ENCODE measurements at regions not wholly inside any gene's neighbourhood (a gene's known extent, or its start where the extent isn't known, plus 50 kb on each side); places are given as distances from the start of the nearest gene placed in this dataset.
"Not testable (repeated sequence)": the region's sequence is repeated elsewhere in the genome, so short reads cannot be mapped to it uniquely, and the experiment has no call there.

DNA sequence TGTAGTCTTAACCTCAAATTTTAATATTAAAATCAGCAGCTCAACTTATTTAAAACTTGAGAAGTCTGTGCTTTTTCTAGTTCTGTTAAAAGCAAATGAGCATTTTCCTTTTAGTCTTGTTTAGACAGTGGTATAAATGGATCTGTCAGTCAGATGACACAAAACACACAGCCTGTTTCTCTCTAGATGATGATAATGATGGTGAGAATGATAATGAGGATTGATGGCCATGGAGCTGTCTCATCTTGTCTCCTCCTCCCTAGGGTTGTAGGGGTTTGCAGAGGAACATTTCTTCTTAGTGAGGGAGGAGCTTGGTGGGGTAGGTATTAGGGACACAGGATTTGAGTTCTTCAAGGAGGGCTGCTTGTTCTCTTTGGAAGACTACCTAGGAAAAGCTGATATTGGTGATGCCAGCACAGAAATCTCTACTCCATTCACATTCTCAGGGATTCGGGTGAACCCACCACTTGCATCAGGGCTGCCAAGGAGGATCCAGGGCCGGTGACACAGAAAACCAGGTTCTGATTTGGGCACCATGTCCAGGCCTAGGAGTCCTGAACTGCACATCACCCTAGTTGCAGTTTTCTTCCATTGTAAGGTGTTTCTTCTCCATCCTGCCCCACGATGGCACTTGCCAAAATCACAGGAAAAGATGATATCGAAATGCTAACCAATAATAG lies 147.6 kb downstream of the RHOU start:
- Histone ChIP-seq H3K36me3 (ENCODE audit: control insufficient read depth, insufficient read depth, low read length) (no peaks in the 10 kb centered on the region), H3K4me1 (ENCODE audit: control insufficient read depth, insufficient read depth, low read length) (no peaks in the 10 kb centered on the region), H3K9me3 (ENCODE audit: control insufficient read depth, low read depth, low read length) (peaks cover 4% of the 10 kb centered on the region), H3K27ac (ENCODE audit: low read length) (no peak overlapping the region), H3K27me3 (ENCODE audit: control insufficient read depth, insufficient read depth, low read length) (no peaks in the 10 kb centered on the region), H3K4me3 (ENCODE audit: low read length) (no peak overlapping the region)
- WGBS (ENCODE audit: insufficient coverage, low lambda C conversion rate): no CpG with 5 or more reads among the region's 4 CpGs
- no peak for DNase-seq

DNA sequence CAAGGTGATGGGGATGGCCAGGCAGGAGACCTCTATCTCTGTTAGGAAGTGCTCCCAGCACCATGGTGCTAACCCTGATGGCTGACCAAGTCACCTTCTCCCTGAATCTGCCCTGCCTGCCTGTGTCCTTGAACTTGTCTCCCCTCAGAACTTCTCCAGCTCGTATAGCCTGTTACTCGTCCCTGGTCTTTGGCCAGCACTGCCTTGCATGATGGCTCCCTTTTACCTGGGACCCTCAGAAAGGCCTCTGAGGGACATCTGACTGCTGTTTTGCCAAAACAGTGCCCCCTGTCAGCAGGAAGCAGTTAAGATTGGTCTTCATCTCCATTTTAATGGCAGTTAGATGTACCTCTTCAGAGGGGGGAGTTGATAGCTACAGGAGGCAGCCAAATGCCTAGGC lies 148.3 kb downstream of the RHOU start:
- no peak for DNase-seq
- Histone ChIP-seq H3K4me1 (ENCODE audit: control insufficient read depth, insufficient read depth, low read length) (no peaks in the 10 kb centered on the region), H3K27me3 (ENCODE audit: control insufficient read depth, insufficient read depth, low read length) (no peaks in the 10 kb centered on the region), H3K9me3 (ENCODE audit: control insufficient read depth, low read depth, low read length) (peaks cover 4% of the 10 kb centered on the region), H3K36me3 (ENCODE audit: control insufficient read depth, insufficient read depth, low read length) (no peaks in the 10 kb centered on the region), H3K27ac (ENCODE audit: low read length) (no peak overlapping the region), H3K4me3 (ENCODE audit: low read length) (no peak overlapping the region)
- WGBS (ENCODE audit: insufficient coverage, low lambda C conversion rate): no CpG with 5 or more reads among the region's 2 CpGs

DNA sequence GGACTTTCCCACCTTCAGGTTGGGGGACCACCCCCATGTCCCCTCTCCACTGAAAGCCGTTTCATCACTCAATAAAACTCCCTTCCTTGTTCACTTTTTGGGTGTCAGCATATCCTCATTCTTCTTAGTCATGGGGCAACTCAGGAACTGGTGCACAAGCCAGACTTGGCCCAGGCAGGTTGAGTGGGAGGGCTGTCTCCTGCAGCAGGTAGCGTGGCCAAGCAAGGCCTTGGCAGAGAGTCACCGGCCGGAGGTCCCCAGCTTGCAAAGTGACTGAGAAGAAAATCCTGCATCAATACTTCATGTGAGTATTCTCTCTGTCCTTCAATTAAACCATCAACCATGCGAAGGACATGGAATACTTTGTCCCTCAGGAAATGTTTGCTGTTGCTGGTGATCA lies 148.9 kb downstream of the RHOU start:
- WGBS (ENCODE audit: insufficient coverage, low lambda C conversion rate): no CpG with 5 or more reads among the region's 5 CpGs
- no peak overlapping the region for H3K27ac ChIP-seq (ENCODE audit: low read length)
- no peaks in the 10 kb centered on the region for H3K27me3 ChIP-seq (ENCODE audit: control insufficient read depth, insufficient read depth, low read length)
- DNase-seq: no peak
- no peak overlapping the region for H3K4me3 ChIP-seq (ENCODE audit: low read length)
- H3K9me3 ChIP-seq (ENCODE audit: control insufficient read depth, low read depth, low read length): peaks cover 4% of the 10 kb centered on the region
- no peaks in the 10 kb centered on the region for H3K4me1 ChIP-seq (ENCODE audit: control insufficient read depth, insufficient read depth, low read length)
- no peaks in the 10 kb centered on the region for H3K36me3 ChIP-seq (ENCODE audit: control insufficient read depth, insufficient read depth, low read length)

DNA sequence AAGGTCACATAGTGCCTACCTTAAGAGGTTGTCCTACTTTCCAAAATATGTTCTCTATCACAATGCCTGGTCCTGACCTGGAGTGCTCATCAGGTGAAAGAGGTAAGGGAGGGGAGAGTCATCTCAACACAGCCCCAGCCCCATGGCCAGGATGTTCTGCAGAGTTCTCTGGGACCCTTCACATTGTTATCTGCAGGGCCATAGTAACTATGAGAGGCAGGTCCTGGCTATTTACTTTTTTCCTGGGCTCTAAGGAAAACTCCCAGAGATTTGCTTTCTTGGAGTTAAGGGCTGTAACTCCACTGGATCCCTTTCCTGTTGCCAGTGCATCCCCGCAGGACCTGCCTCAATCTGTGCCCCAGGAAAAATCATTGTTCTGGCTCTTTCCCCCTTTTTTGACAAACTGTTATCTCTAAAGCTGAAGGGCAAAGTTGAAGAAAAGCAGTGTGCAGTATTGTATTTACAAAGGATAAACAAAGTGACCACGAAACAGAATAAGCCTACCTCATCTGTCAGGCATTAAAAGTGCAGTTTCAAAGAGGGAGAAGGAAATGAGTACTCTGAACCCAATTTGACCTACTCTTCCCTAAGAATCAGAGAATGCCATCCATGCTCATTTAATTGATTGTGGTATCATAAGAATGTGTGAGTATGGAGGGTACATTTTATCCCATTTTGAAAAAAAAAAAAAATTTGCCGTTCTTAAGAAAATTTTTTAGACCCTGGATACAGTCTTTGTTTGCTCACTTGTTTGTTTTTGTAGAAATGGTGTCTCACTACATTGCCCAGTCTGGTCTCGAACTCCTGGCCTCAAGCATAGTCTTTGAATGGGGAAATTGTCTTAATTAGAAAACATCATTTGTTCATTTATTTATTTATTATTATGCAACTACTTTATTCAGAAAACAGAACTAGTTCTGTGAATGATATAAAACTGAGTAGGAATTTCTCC lies 149.6 kb downstream of the RHOU start:
- Histone ChIP-seq H3K27me3 (ENCODE audit: control insufficient read depth, insufficient read depth, low read length) (no peaks in the 10 kb centered on the region), H3K9me3 (ENCODE audit: control insufficient read depth, low read depth, low read length) (peaks cover 4% of the 10 kb centered on the region), H3K36me3 (ENCODE audit: control insufficient read depth, insufficient read depth, low read length) (no peaks in the 10 kb centered on the region), H3K4me1 (ENCODE audit: control insufficient read depth, insufficient read depth, low read length) (no peaks in the 10 kb centered on the region), H3K27ac (ENCODE audit: low read length) (no peak overlapping the region), H3K4me3 (ENCODE audit: low read length) (no peak overlapping the region)
- 33% methylated on average over 2 of the region's 4 CpGs for WGBS (ENCODE audit: insufficient coverage, low lambda C conversion rate)
- DNase-seq: no peak

DNA sequence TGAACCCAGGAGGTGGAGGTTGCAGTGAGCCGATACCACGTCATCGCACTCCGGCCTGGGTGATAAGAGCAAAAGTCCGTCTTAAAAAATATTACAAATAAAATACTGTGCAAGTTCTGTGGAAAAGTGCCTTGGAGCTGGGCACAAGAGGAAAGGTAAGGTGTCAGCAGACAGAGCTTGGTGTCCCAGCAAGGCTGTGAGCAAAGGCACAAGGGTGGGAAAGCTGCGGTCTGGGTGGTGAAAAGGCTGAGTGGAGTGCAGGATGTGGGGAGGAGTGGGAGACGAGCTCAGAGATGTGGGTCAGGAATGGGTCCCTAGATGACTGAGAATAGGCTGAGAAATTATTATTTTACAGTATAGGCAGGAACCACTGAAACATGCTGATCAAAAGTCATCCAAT lies 150.6 kb downstream of the RHOU start:
- no peak for DNase-seq
- H3K4me1 ChIP-seq (ENCODE audit: control insufficient read depth, insufficient read depth, low read length): no peaks in the 10 kb centered on the region
- H3K27me3 ChIP-seq (ENCODE audit: control insufficient read depth, insufficient read depth, low read length): no peaks in the 10 kb centered on the region
- no peaks in the 10 kb centered on the region for H3K36me3 ChIP-seq (ENCODE audit: control insufficient read depth, insufficient read depth, low read length)
- H3K4me3 ChIP-seq (ENCODE audit: low read length): no peak overlapping the region
- peaks cover 4% of the 10 kb centered on the region for H3K9me3 ChIP-seq (ENCODE audit: control insufficient read depth, low read depth, low read length)
- H3K27ac ChIP-seq (ENCODE audit: low read length): no peak overlapping the region
- no CpG with 5 or more reads among the region's 7 CpGs for WGBS (ENCODE audit: insufficient coverage, low lambda C conversion rate)

DNA sequence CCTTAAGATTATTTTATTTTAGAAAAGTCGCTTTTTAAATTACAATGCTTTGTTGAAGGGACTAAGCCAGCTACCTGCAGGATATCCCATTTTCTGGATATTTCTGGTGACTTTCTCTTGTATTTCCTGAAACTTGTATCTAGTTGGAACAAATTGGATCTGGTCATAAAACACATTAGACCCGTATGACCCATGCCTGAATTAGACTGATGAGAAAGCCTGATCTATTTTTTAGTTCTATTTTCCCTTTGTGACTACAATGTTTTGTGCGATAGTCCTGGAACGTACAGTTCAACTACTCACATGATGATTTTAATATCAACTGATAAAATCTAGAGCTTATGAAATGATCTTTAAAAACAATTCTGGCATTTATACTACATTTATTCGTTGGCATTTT lies 151.8 kb downstream of the RHOU start:
- DNase-seq: no peak
- Histone ChIP-seq H3K27ac (ENCODE audit: low read length) (no peak overlapping the region), H3K27me3 (ENCODE audit: control insufficient read depth, insufficient read depth, low read length) (no peaks in the 10 kb centered on the region), H3K9me3 (ENCODE audit: control insufficient read depth, low read depth, low read length) (peaks cover 4% of the 10 kb centered on the region), H3K4me3 (ENCODE audit: low read length) (no peak overlapping the region), H3K36me3 (ENCODE audit: control insufficient read depth, insufficient read depth, low read length) (no peaks in the 10 kb centered on the region), H3K4me1 (ENCODE audit: control insufficient read depth, insufficient read depth, low read length) (no peaks in the 10 kb centered on the region)
- 93% methylated on average over 5 of the region's 5 CpGs for WGBS (ENCODE audit: insufficient coverage, low lambda C conversion rate)

DNA sequence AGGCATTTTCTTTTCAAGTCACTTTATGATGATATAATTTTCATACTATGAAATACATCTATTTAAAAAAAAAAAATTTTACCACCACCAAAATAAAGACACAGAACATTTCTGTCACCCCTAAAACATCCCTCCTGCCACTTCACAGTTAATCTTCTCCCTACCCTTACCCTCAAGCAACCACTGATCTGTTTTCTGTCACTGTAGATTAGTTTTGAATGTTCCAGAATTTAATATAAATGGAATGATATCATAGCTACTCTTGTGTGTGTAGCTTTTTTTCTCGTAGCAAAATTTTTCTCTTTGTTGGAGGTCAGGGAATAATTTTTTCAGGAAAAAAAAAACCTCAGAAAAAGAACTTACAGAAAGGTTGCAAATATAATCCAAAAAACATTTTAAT lies 152.7 kb downstream of the RHOU start:
- Histone ChIP-seq H3K27ac (ENCODE audit: low read length) (no peak overlapping the region), H3K4me3 (ENCODE audit: low read length) (no peak overlapping the region), H3K27me3 (ENCODE audit: control insufficient read depth, insufficient read depth, low read length) (no peaks in the 10 kb centered on the region), H3K9me3 (ENCODE audit: control insufficient read depth, low read depth, low read length) (peaks cover 4% of the 10 kb centered on the region), H3K36me3 (ENCODE audit: control insufficient read depth, insufficient read depth, low read length) (no peaks in the 10 kb centered on the region), H3K4me1 (ENCODE audit: control insufficient read depth, insufficient read depth, low read length) (no peaks in the 10 kb centered on the region)
- WGBS (ENCODE audit: insufficient coverage, low lambda C conversion rate): no CpG with 5 or more reads among the region's 1 CpG
- DNase-seq: no peak

DNA sequence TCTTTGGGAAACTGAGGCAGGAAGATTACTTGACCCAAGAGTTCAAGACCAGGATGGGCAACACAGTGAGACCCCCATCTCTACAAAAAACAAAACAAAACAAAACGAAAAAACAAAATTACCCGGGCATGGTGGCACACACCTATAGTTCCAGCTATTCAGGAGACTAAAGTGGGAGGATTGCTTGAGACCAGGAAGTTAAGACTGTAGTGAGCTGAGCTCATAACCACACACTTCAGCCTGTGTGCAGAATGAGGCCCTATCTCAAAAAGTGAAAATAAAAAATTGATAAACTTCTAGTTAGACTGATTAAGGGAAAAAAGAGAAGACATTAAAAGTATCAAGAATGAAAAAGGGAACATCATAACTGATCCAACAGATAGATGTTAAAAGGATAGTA lies 154.0 kb downstream of the RHOU start:
- Histone ChIP-seq H3K4me3 (ENCODE audit: low read length) (no peak overlapping the region), H3K36me3 (ENCODE audit: control insufficient read depth, insufficient read depth, low read length) (no peaks in the 10 kb centered on the region), H3K27me3 (ENCODE audit: control insufficient read depth, insufficient read depth, low read length) (no peaks in the 10 kb centered on the region), H3K9me3 (ENCODE audit: control insufficient read depth, low read depth, low read length) (peaks cover under 1% of the 10 kb centered on the region), H3K4me1 (ENCODE audit: control insufficient read depth, insufficient read depth, low read length) (no peaks in the 10 kb centered on the region), H3K27ac (ENCODE audit: low read length) (no peak overlapping the region)
- no CpG with 5 or more reads among the region's 2 CpGs for WGBS (ENCODE audit: insufficient coverage, low lambda C conversion rate)
- no peak for DNase-seq

DNA sequence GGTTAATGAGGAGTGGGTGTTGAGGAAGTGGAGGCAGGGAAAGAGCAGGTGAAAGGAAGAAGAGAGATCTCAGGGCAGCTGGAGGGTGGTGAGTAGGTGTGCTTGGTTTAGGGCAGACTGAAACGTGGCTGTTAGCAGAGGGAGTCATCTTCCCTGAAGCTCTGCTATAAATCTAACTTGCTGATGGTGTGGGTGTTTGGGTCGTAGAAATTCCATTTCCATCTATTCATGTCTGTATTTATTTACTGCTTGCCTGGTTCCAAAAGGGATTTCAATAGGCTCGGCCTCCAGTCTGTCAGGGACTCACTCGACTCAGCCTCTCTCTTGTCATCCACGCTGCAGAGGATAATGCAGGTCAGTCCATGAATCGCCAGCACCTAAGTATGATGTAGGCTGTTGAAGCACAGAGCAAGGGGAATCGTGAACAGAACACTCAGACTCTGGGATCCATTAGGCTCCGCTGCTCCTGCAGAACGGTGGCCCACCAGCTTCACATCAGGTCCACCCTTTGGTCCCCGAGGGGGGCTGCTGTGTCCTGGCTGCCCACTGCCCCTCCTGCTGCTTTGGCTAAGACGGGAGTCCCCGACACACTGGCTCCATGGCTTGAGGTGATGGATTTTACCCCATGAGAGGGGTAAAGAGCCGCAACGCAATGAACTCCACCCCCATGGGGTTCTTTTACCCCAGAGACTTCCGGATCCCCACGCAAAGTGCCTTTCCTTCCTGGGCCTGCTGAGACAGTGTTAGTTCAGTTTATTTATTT lies 156.2 kb downstream of the RHOU start:
- Histone ChIP-seq H3K27me3 (ENCODE audit: control insufficient read depth, insufficient read depth, low read length) (no peaks in the 10 kb centered on the region), H3K9me3 (ENCODE audit: control insufficient read depth, low read depth, low read length) (no peaks in the 10 kb centered on the region), H3K4me3 (ENCODE audit: low read length) (no peak overlapping the region), H3K4me1 (ENCODE audit: control insufficient read depth, insufficient read depth, low read length) (no peaks in the 10 kb centered on the region), H3K36me3 (ENCODE audit: control insufficient read depth, insufficient read depth, low read length) (no peaks in the 10 kb centered on the region), H3K27ac (ENCODE audit: low read length) (no peak overlapping the region)
- DNase-seq: no peak
- WGBS (ENCODE audit: insufficient coverage, low lambda C conversion rate): 96% methylated on average over 5 of the region's 16 CpGs

DNA sequence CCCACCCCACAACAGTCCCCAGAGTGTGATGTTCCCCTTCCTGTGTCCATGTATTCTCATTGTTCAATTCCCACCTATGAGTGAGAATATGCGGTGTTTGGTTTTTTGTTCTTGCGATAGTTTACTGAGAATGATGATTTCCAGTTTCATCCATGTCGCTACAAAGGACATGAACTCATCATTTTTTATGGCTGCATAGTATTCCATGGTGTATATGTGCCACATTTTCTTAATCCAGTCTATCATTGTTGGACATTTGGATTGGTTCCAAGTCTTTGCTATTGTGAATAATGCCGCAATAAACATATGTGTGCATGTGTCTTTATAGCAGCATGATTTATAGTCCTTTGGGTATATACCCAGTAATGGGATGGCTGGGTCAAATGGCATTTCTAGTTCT lies 156.9 kb downstream of the RHOU start:
- H3K36me3 ChIP-seq (ENCODE audit: control insufficient read depth, insufficient read depth, low read length); H3K27me3 ChIP-seq (ENCODE audit: control insufficient read depth, insufficient read depth, low read length); H3K9me3 ChIP-seq (ENCODE audit: control insufficient read depth, low read depth, low read length); H3K4me1 ChIP-seq (ENCODE audit: control insufficient read depth, insufficient read depth, low read length); DNase-seq; H3K27ac ChIP-seq (ENCODE audit: low read length); H3K4me3 ChIP-seq (ENCODE audit: low read length): not testable (repeated sequence)
- WGBS (ENCODE audit: insufficient coverage, low lambda C conversion rate): no CpG with 5 or more reads among the region's 4 CpGs
